D721Med (cell line): ENCODE measurements at regions not wholly inside any gene's neighbourhood (a gene's known extent, or its start where the extent isn't known, plus 50 kb on each side); places are given as distances from the start of the nearest gene placed in this dataset.

Experiments
- DNase-seq: peaks from one replicate; pipeline ENCODE4 v3.0.0; 2011; ENCODE audit warnings: low spot score; ENCODE audit not compliant: insufficient read length
- FAIRE-seq: peaks from 2 replicates; lab custom pipeline; 2011; peaks lifted over from hg19 to GRCh38; lab: Jason Lieb, UNC
- CTCF ChIP-seq: IDR thresholded peaks from 2 replicates; pipeline ENCODE4 v1.5.1; 2012; ENCODE audit warnings: mild to moderate bottlenecking, control low read depth; ENCODE audit not compliant: insufficient read depth; ENCODE audit errors: missing control alignments

GRCh38 chr10:43970018-43970698, 321.5 kb upstream of the ZNF32 start:
- DNase-seq (no peak), FAIRE-seq (no peak)

GRCh38 chr10:43969506-43969905, 320.8 kb upstream of the ZNF32 start:
- DNase-seq (no peak), FAIRE-seq (no peak)
- TF ChIP-seq CTCF = no peak

More at GRCh38 chr10:43970018-43970698, 321.5 kb upstream of the ZNF32 start:
- TF ChIP-seq CTCF = no peak

- no peak for TF ChIP-seq CTCF
- no peak for FAIRE-seq
- no peak for DNase-seq
Measured at GRCh38 chr10:43968961-43969360, 320.3 kb upstream of the ZNF32 start.

- no peak for FAIRE-seq
- TF ChIP-seq CTCF = no peak
- no peak for DNase-seq
Measured at GRCh38 chr10:43968076-43968475, 319.4 kb upstream of the ZNF32 start.

- no peak for DNase-seq
- TF ChIP-seq CTCF = no peak
- FAIRE-seq = no peak
Measured at GRCh38 chr10:43966571-43966965, 317.9 kb upstream of the ZNF32 start.

- no peak for DNase-seq
- FAIRE-seq = no peak
- no peak for TF ChIP-seq CTCF
Measured at GRCh38 chr10:43965918-43966570, 317.4 kb upstream of the ZNF32 start.
